Trophoblast cell (in vitro differentiated cells and primary cell): ENCODE measurements at regions not wholly inside any gene's neighbourhood (a gene's known extent, or its start where the extent isn't known, plus 50 kb on each side); places are given as distances from the start of the nearest gene placed in this dataset.

Source experiments
- DNase-seq, 2 donors: peaks; one replicate each; pipeline ENCODE4 v3.0.0-alpha.2; 2016
- H2AFZ ChIP-seq: 2 replicates; pipeline ENCODE4 v1.6.1; 2013; ENCODE audit warnings: low read length, moderate library complexity, mild to moderate bottlenecking; ENCODE audit not compliant: insufficient read depth, poor library complexity
- H2AK5ac ChIP-seq: 2 replicates; pipeline ENCODE4 v1.6.1; 2013; ENCODE audit warnings: mild to moderate bottlenecking, low read length
- H2BK120ac ChIP-seq: 2 replicates; pipeline ENCODE4 v1.6.1; 2013; ENCODE audit warnings: low read length, mild to moderate bottlenecking, moderate library complexity; ENCODE audit not compliant: insufficient read depth, poor library complexity
- H2BK12ac ChIP-seq: 2 replicates; pipeline ENCODE4 v1.6.1; 2013; ENCODE audit warnings: mild to moderate bottlenecking, low read length, moderate library complexity
- H2BK5ac ChIP-seq: 2 replicates; pipeline ENCODE4 v1.6.1; 2013; ENCODE audit warnings: low read length, low read depth, moderate library complexity, mild to moderate bottlenecking; ENCODE audit not compliant: poor library complexity
- H3K14ac ChIP-seq: 2 replicates; pipeline ENCODE4 v1.6.1; 2013; ENCODE audit warnings: mild to moderate bottlenecking, low read length
- H3K18ac ChIP-seq: 2 replicates; pipeline ENCODE4 v1.6.1; 2013; ENCODE audit warnings: mild to moderate bottlenecking, low read length
- H3K23ac ChIP-seq: 2 replicates; pipeline ENCODE4 v1.6.1; 2013; ENCODE audit warnings: low read length
- H3K27ac ChIP-seq: 2 replicates; pipeline ENCODE4 v1.5.1; 2013; ENCODE audit warnings: low read depth, mild to moderate bottlenecking, inconsistent platforms, low read length, moderate library complexity
- H3K27me3 ChIP-seq: 2 replicates; pipeline ENCODE4 v1.6.1; 2013; ENCODE audit warnings: inconsistent platforms, mild to moderate bottlenecking, low read length, moderate library complexity; ENCODE audit not compliant: insufficient read depth
- H3K36me3 ChIP-seq, 2 experiments: 1 replicate in 1 of 2; 2 replicates in 1 of 2; pipeline ENCODE4 v1.6.1; 2013; ENCODE audit warnings: low read length in 2 of 2, mild to moderate bottlenecking in 2 of 2, moderate library complexity in 1 of 2; ENCODE audit not compliant: insufficient read depth in 2 of 2, control insufficient read depth in 1 of 2
- H3K4ac ChIP-seq: 2 replicates; pipeline ENCODE4 v1.6.1; 2013; ENCODE audit warnings: low read depth, mild to moderate bottlenecking, low read length, moderate library complexity
- H3K4me1 ChIP-seq, 2 experiments: 1 replicate in 1 of 2; 2 replicates in 1 of 2; pipeline ENCODE4 v1.6.1; 2013; ENCODE audit warnings: low read length in 2 of 2, mild to moderate bottlenecking in 2 of 2, moderate library complexity in 1 of 2; ENCODE audit not compliant: insufficient read depth in 2 of 2, control insufficient read depth in 1 of 2
- H3K4me2 ChIP-seq: 2 replicates; pipeline ENCODE4 v1.6.1; 2013; ENCODE audit warnings: inconsistent platforms, mild to moderate bottlenecking, low read length, moderate library complexity
- H3K4me3 ChIP-seq: 2 replicates; pipeline ENCODE4 v1.5.1; 2013; ENCODE audit warnings: mild to moderate bottlenecking, low read depth, low read length, inconsistent platforms
- H3K79me1 ChIP-seq: one replicate; pipeline ENCODE4 v1.6.1; 2013; ENCODE audit warnings: low read length
- H3K79me2 ChIP-seq: 2 replicates; pipeline ENCODE4 v1.6.1; 2013; ENCODE audit warnings: low read length, mild to moderate bottlenecking; ENCODE audit not compliant: control insufficient read depth, insufficient read depth, poor library complexity
- H3K9ac ChIP-seq: 2 replicates; pipeline ENCODE4 v1.6.1; 2013; ENCODE audit warnings: mild to moderate bottlenecking, low read length
- H3K9me3 ChIP-seq: 2 replicates; pipeline ENCODE4 v1.6.1; 2013; ENCODE audit warnings: low read depth, mild to moderate bottlenecking, control low read depth, inconsistent platforms, low read length; ENCODE audit not compliant: insufficient read depth
- H4K12ac ChIP-seq: 2 replicates; pipeline ENCODE4 v1.6.1; 2013; ENCODE audit warnings: low read depth, mild to moderate bottlenecking, low read length, moderate library complexity
- H4K8ac ChIP-seq: 2 replicates; pipeline ENCODE4 v1.6.1; 2013; ENCODE audit warnings: low read depth, mild to moderate bottlenecking, low read length, moderate library complexity
- H4K91ac ChIP-seq: one replicate; pipeline ENCODE4 v1.6.1; 2013; ENCODE audit warnings: low read depth, mild to moderate bottlenecking, low read length, moderate library complexity
- WGBS: extraction: QIAGEN DNeasy Blood & Tissue Kit; methylation state at CpG from one replicate; pipeline ENCODE4 v1.1.7; 2013; ENCODE audit warnings: missing lambda C conversion rate; ENCODE audit not compliant: insufficient read length, insufficient coverage; ENCODE audit errors: extremely low coverage; 5-methylcytosine and 5-hydroxymethylcytosine counted together

GRCh38 chr2:16425462-16426336 is 239.9 kb downstream of the CYRIA start:
- no peak overlapping the region for H3K4ac ChIP-seq
- no peaks in the 10 kb centered on the region for H3K9me3 ChIP-seq
- no peak overlapping the region for H4K12ac ChIP-seq
- no peak overlapping the region for H2BK5ac ChIP-seq
- H3K9ac ChIP-seq: no peak overlapping the region
- H2BK12ac ChIP-seq: no peak overlapping the region
- H3K4me2 ChIP-seq: peak overlapping the region; percentile 29
- H3K36me3 ChIP-seq: no peaks in the 10 kb centered on the region
- no peak overlapping the region for H2AK5ac ChIP-seq
- no peaks in the 10 kb centered on the region for H3K79me2 ChIP-seq
- no peak overlapping the region for H3K4me3 ChIP-seq
- no peak overlapping the region for H4K8ac ChIP-seq
- H3K27ac ChIP-seq: no peak overlapping the region
- no peak overlapping the region for H3K23ac ChIP-seq
- no peak overlapping the region for H3K14ac ChIP-seq
- no peak overlapping the region for H3K18ac ChIP-seq
- H2BK120ac ChIP-seq: no peak overlapping the region
- H4K91ac ChIP-seq: no peak overlapping the region
- no peak overlapping the region for H2AFZ ChIP-seq
- no peaks in the 10 kb centered on the region for H3K79me1 ChIP-seq
- no CpG with 5 or more reads among the region's 6 CpGs for WGBS
- no peaks in the 10 kb centered on the region for H3K27me3 ChIP-seq
- peaks cover 2 to 7% of the 10 kb centered on the region in 2 experiments for H3K4me1 ChIP-seq
- peak; percentile 19 to 42 for DNase-seq

- no peak for DNase-seq
- no peak overlapping the region for H2BK12ac ChIP-seq
- no peaks in the 10 kb centered on the region for H3K79me1 ChIP-seq
- H4K12ac ChIP-seq: no peak overlapping the region
- H3K27ac ChIP-seq: no peak overlapping the region
- no peaks in the 10 kb centered on the region for H3K9me3 ChIP-seq
- H2AK5ac ChIP-seq: no peak overlapping the region
- WGBS: no CpG with 5 or more reads among the region's 1 CpG
- H2BK5ac ChIP-seq: no peak overlapping the region
- no peak overlapping the region for H4K91ac ChIP-seq
- H3K4me1 ChIP-seq: peaks cover 0 to 1% of the 10 kb centered on the region in 2 experiments
- no peak overlapping the region for H3K14ac ChIP-seq
- no peak overlapping the region for H2AFZ ChIP-seq
- no peak overlapping the region for H4K8ac ChIP-seq
- H3K9ac ChIP-seq: peak overlapping the region; percentile 29
- no peaks in the 10 kb centered on the region for H3K79me2 ChIP-seq
- H3K4ac ChIP-seq: no peak overlapping the region
- no peak overlapping the region for H3K4me3 ChIP-seq
- H3K4me2 ChIP-seq: no peak overlapping the region
- peak overlapping the region; percentile 82 for H3K23ac ChIP-seq
- H3K27me3 ChIP-seq: no peaks in the 10 kb centered on the region
- no peak overlapping the region for H2BK120ac ChIP-seq
- H3K36me3 ChIP-seq: no peaks in the 10 kb centered on the region
- H3K18ac ChIP-seq: no peak overlapping the region
Observed at GRCh38 chr2:16420421-16420820, 245.2 kb downstream of the CYRIA start.

- no peak overlapping the region for H2AFZ ChIP-seq
- DNase-seq: no peak
- H3K14ac ChIP-seq: no peak overlapping the region
- no peaks in the 10 kb centered on the region for H3K27me3 ChIP-seq
- H3K9me3 ChIP-seq: no peaks in the 10 kb centered on the region
- H3K36me3 ChIP-seq: no peaks in the 10 kb centered on the region
- no peak overlapping the region for H4K91ac ChIP-seq
- H2BK12ac ChIP-seq: no peak overlapping the region
- H2BK120ac ChIP-seq: no peak overlapping the region
- no peak overlapping the region for H3K23ac ChIP-seq
- no peak overlapping the region for H3K4me3 ChIP-seq
- no peak overlapping the region for H4K8ac ChIP-seq
- no peak overlapping the region for H3K18ac ChIP-seq
- no peak overlapping the region for H2BK5ac ChIP-seq
- H3K4me1 ChIP-seq: no peaks in the 10 kb centered on the region
- no peak overlapping the region for H3K9ac ChIP-seq
- no peak overlapping the region for H4K12ac ChIP-seq
- no peak overlapping the region for H3K4ac ChIP-seq
- no CpG with 5 or more reads among the region's 3 CpGs for WGBS
- no peak overlapping the region for H2AK5ac ChIP-seq
- no peaks in the 10 kb centered on the region for H3K79me2 ChIP-seq
- H3K4me2 ChIP-seq: no peak overlapping the region
- H3K79me1 ChIP-seq: no peaks in the 10 kb centered on the region
- no peak overlapping the region for H3K27ac ChIP-seq
Observed at GRCh38 chr2:16417726-16418125, 247.9 kb downstream of the CYRIA start.

- H2AK5ac ChIP-seq: no peak overlapping the region
- no peak overlapping the region for H3K4me3 ChIP-seq
- H2BK5ac ChIP-seq: no peak overlapping the region
- no peaks in the 10 kb centered on the region for H3K27me3 ChIP-seq
- H3K79me1 ChIP-seq: no peaks in the 10 kb centered on the region
- H4K8ac ChIP-seq: no peak overlapping the region
- H3K9ac ChIP-seq: peak overlapping the region; percentile 25
- no peak for DNase-seq
- no peak overlapping the region for H3K4ac ChIP-seq
- H3K9me3 ChIP-seq: no peaks in the 10 kb centered on the region
- H4K12ac ChIP-seq: no peak overlapping the region
- no peak overlapping the region for H3K14ac ChIP-seq
- H4K91ac ChIP-seq: no peak overlapping the region
- no peaks in the 10 kb centered on the region for H3K36me3 ChIP-seq
- no peaks in the 10 kb centered on the region for H3K79me2 ChIP-seq
- H3K4me2 ChIP-seq: no peak overlapping the region
- H2BK12ac ChIP-seq: no peak overlapping the region
- WGBS: no CpG with 5 or more reads among the region's 3 CpGs
- H2BK120ac ChIP-seq: no peak overlapping the region
- no peaks in the 10 kb centered on the region for H3K4me1 ChIP-seq
- no peak overlapping the region for H3K18ac ChIP-seq
- H2AFZ ChIP-seq: no peak overlapping the region
- H3K23ac ChIP-seq: no peak overlapping the region
- no peak overlapping the region for H3K27ac ChIP-seq
Observed at GRCh38 chr2:16416651-16417050, 249.0 kb downstream of the CYRIA start.
